ENCODE measurements at regions not wholly inside any gene's neighbourhood (a gene's known extent, or its start where the extent isn't known, plus 50 kb on each side); places are given as distances from the start of the nearest gene placed in this dataset.

DNA sequence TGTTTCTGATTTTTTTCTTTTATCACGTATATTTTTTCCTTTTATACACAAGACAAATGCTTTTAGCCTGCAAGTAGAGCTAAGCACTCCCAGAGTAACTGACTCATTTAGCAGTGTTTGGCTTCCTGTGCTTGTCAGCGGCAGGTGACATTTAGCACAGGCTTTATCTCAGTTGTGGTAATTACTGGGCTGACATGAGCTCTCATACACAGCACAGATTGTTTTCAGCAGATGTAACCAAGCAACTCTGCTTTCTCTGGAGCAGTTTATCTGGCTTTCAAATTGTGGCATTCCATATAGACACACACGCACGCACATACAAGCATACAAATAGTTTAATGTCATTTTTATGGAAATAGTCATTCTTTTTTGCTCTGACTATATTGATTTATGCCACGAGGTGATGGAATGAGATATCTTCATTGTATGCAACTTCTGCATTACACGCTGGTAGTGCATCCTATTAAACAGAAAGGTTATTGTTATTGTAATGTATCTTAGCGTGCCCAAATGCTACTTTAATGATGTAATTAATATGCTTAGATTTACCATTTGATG, 379.0 kb upstream of the GRAMD2B start:
- TF ChIP-seq YY1 (IDR thresholded peaks at IDR 0.05; ENCODE audit: low read depth) (no peak), CREB1 (IDR thresholded peaks at IDR 0.05; ENCODE audit: low read depth) (no peak), EGR1 (IDR thresholded peaks at IDR 0.05) (no peak), CEBPB (IDR thresholded peaks at IDR 0.05) (no peak), EP300 (IDR thresholded peaks at IDR 0.05; ENCODE audit: borderline replicate concordance) (no peak), TAF1 (IDR thresholded peaks at IDR 0.05; ENCODE audit: low read depth) (no peak), ZBTB7A (IDR thresholded peaks at IDR 0.05; ENCODE audit: low read depth) (no peak), RAD21 (IDR thresholded peaks at IDR 0.05; ENCODE audit: low read depth) (no peak), FOXM1 (IDR thresholded peaks at IDR 0.05; ENCODE audit: borderline replicate concordance, low read depth) (no peak), NFIC (IDR thresholded peaks at IDR 0.05) (no peak), TCF12 (IDR thresholded peaks at IDR 0.05; ENCODE audit: low read depth) (no peak)
- TF ChIP-seq, protein P1, sequence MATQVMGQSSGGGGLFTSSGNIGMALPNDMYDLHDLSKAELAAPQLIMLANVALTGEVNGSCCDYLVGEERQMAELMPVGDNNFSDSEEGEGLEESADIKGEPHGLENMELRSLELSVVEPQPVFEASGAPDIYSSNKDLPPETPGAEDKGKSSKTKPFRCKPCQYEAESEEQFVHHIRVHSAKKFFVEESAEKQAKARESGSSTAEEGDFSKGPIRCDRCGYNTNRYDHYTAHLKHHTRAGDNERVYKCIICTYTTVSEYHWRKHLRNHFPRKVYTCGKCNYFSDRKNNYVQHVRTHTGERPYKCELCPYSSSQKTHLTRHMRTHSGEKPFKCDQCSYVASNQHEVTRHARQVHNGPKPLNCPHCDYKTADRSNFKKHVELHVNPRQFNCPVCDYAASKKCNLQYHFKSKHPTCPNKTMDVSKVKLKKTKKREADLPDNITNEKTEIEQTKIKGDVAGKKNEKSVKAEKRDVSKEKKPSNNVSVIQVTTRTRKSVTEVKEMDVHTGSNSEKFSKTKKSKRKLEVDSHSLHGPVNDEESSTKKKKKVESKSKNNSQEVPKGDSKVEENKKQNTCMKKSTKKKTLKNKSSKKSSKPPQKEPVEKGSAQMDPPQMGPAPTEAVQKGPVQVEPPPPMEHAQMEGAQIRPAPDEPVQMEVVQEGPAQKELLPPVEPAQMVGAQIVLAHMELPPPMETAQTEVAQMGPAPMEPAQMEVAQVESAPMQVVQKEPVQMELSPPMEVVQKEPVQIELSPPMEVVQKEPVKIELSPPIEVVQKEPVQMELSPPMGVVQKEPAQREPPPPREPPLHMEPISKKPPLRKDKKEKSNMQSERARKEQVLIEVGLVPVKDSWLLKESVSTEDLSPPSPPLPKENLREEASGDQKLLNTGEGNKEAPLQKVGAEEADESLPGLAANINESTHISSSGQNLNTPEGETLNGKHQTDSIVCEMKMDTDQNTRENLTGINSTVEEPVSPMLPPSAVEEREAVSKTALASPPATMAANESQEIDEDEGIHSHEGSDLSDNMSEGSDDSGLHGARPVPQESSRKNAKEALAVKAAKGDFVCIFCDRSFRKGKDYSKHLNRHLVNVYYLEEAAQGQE (IDR thresholded peaks at IDR 0.05; ENCODE audit: low read depth), result no peak
- TF ChIP-seq, protein P2, sequence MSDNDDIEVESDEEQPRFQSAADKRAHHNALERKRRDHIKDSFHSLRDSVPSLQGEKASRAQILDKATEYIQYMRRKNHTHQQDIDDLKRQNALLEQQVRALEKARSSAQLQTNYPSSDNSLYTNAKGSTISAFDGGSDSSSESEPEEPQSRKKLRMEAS (IDR thresholded peaks at IDR 0.05), result no peak
- TF ChIP-seq, protein P3, sequence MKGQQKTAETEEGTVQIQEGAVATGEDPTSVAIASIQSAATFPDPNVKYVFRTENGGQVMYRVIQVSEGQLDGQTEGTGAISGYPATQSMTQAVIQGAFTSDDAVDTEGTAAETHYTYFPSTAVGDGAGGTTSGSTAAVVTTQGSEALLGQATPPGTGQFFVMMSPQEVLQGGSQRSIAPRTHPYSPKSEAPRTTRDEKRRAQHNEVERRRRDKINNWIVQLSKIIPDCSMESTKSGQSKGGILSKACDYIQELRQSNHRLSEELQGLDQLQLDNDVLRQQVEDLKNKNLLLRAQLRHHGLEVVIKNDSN (IDR thresholded peaks at IDR 0.05), result no peak
